B cell (primary cell): ENCODE measurements at regions not wholly inside any gene's neighbourhood (a gene's known extent, or its start where the extent isn't known, plus 50 kb on each side); places are given as distances from the start of the nearest gene placed in this dataset.

Source experiments
- ATAC-seq: fragments of 200-7000 bp; cut with Tn5 transposase; one replicate; pipeline ENCODE4 v1.10.0; 2021; ENCODE audit warnings: low read depth, mild to moderate bottlenecking, moderate number of reproducible peaks, moderate library complexity
- CTCF ChIA-PET: fragments of 350-600 bp; sonication (Branson Sonifier 250); formaldehyde crosslinking; loops from one replicate; lab custom pipeline; 2021; ENCODE audit warnings: antibody characterized with exemption, inconsistent platforms; lab: Charles Lee
- POLR2A ChIA-PET: fragments of 350-600 bp; sonication (Branson Sonifier 250); formaldehyde crosslinking; loops from one replicate; lab custom pipeline; 2021; ENCODE audit warnings: antibody characterized with exemption; lab: Charles Lee
- DNase-seq: peaks from one replicate; pipeline ENCODE4 v3.0.0; 2013
- H2AFZ ChIP-seq: 2 replicates; pipeline ENCODE4 v1.6.1; 2012; ENCODE audit warnings: mild to moderate bottlenecking, low read depth, low read length; ENCODE audit not compliant: insufficient read depth, poor library complexity, severe bottlenecking
- H3K27ac ChIP-seq, 2 donors: 1 replicate in 1 of 2; 2 replicates in 1 of 2; pipeline ENCODE4 v1.5.1; 2012 to 2013; ENCODE audit warnings: low read length in 2 of 2, mild to moderate bottlenecking in 2 of 2, moderate library complexity in 1 of 2
- H3K27me3 ChIP-seq, 4 experiments: fragments of 200-600 bp in 1 of 4; sonication (generic) in 1 of 4; replicated peaks in 1 of 4; 1 replicate in 2 of 4; 2 replicates in 2 of 4; pipeline versions ENCODE4 v1.6.1 to v1.7.0; 2013 to 2016; ENCODE audit warnings: low read length in 3 of 4, mild to moderate bottlenecking in 2 of 4, mixed read lengths in 1 of 4, moderate library complexity in 1 of 4; ENCODE audit not compliant: insufficient read depth in 4 of 4, control insufficient read depth in 3 of 4; ENCODE audit errors: control extremely low read depth in 1 of 4
- H3K36me3 ChIP-seq, 2 experiments: replicated peaks in 1 of 2; 1 replicate in 1 of 2; 2 replicates in 1 of 2; pipeline versions ENCODE4 v1.6.1 to v1.7.1; 2013; ENCODE audit warnings: low read length in 1 of 2; ENCODE audit not compliant: insufficient read depth in 2 of 2, control insufficient read depth in 1 of 2; ENCODE audit errors: control extremely low read depth in 1 of 2, extremely low read depth in 1 of 2
- H3K4me1 ChIP-seq, 2 donors: fragments of 200-600 bp in 1 of 2; sonication (generic) in 1 of 2; 1 replicate in 1 of 2; 2 replicates in 1 of 2; pipeline versions ENCODE4 v1.5.1 to v1.6.1; 2013 to 2017; ENCODE audit warnings: low read length in 2 of 2; ENCODE audit not compliant: control insufficient read depth in 2 of 2, insufficient read depth in 2 of 2
- H3K4me2 ChIP-seq: replicated peaks from 2 replicates; pipeline ENCODE3; 2012; ENCODE audit warnings: mild to moderate bottlenecking, low read depth, low read length; ENCODE audit not compliant: poor library complexity, severe bottlenecking
- H3K4me3 ChIP-seq, 5 experiments: fragments of 200-600 bp in 1 of 5; sonication (generic) in 1 of 5; 1 replicate in 3 of 5; 2 replicates in 2 of 5; pipeline versions ENCODE4 v1.5.1 to v1.7.0; 2011 to 2016; ENCODE audit warnings: low read length in 4 of 5, mild to moderate bottlenecking in 4 of 5, low read depth in 2 of 5, control low read depth in 1 of 5, moderate library complexity in 1 of 5; ENCODE audit not compliant: insufficient read depth in 1 of 5; ENCODE audit errors: control extremely low read depth in 1 of 5, extremely low read depth in 1 of 5
- H3K79me2 ChIP-seq: fragments of 200-600 bp; sonication (generic); one replicate; pipeline ENCODE4 v1.6.0; 2016; ENCODE audit warnings: low read length; ENCODE audit not compliant: control insufficient read depth, insufficient read depth
- H3K9ac ChIP-seq: fragments of 200-600 bp; sonication (generic); 2 replicates; pipeline ENCODE4 v1.6.1; 2017; ENCODE audit warnings: mild to moderate bottlenecking, low read length, moderate library complexity
- H3K9me3 ChIP-seq, 3 donors: one replicate each; pipeline versions ENCODE4 v1.6.1 to v1.7.1; 2013; ENCODE audit warnings: low read length in 2 of 3; ENCODE audit not compliant: control insufficient read depth in 2 of 3, insufficient read depth in 1 of 3; ENCODE audit errors: control extremely low read depth in 1 of 3
- H4K20me1 ChIP-seq: 2 replicates; pipeline ENCODE4 v1.6.0; 2012; ENCODE audit warnings: mild to moderate bottlenecking, low read length; ENCODE audit not compliant: insufficient read depth, control insufficient read depth, poor library complexity, severe bottlenecking
- H3K27ac Mint-ChIP-seq: one replicate; pipeline ENCODE4 v1.8.0; 2021; ENCODE audit warnings: mixed read lengths
- H3K27me3 Mint-ChIP-seq: one replicate; pipeline ENCODE4 v1.8.0; 2021; ENCODE audit warnings: mixed read lengths
- H3K4me1 Mint-ChIP-seq: one replicate; pipeline ENCODE4 v1.8.0; 2021; ENCODE audit warnings: mixed read lengths
- H3K4me3 Mint-ChIP-seq: one replicate; pipeline ENCODE4 v1.8.0; 2021; ENCODE audit warnings: mixed read lengths
- H3K9me3 Mint-ChIP-seq: one replicate; pipeline ENCODE4 v1.8.0; 2022; ENCODE audit warnings: mixed read lengths; ENCODE audit not compliant: insufficient read depth
- CTCF ChIP-seq: fragments of 200-600 bp; IDR thresholded peaks from one replicate; pipeline ENCODE4 v1.8.0; 2022; ENCODE audit warnings: antibody characterized with exemption, mild to moderate bottlenecking
- EZH2 ChIP-seq: IDR thresholded peaks from 2 replicates; pipeline ENCODE4 v1.6.1; 2012; ENCODE audit warnings: borderline replicate concordance, low read depth, mild to moderate bottlenecking, moderate library complexity, low read length; ENCODE audit not compliant: insufficient read depth, poor library complexity, severe bottlenecking
- WGBS: methylation state at CpG from one replicate; pipeline ENCODE4 v1.1.5; 2013; ENCODE audit warnings: missing lambda C conversion rate; ENCODE audit not compliant: insufficient coverage; 5-methylcytosine and 5-hydroxymethylcytosine counted together
- intact Hi-C: fragments of 100-400 bp; cut with micrococcal nuclease; formaldehyde crosslinking; loops from one replicate; pipeline ENCODE4 v1.10.0; 2022

GRCh38 chr13:105219651-105220050 lies 1315.8 kb downstream of the EFNB2 start:
- Histone ChIP-seq H3K4me2 (no peak overlapping the region), H3K79me2 (no peaks in the 10 kb centered on the region), H3K36me3 (no peaks in the 10 kb centered on the region), H3K27ac (no peak overlapping the region), H3K9me3 (no peaks in the 10 kb centered on the region), H2AFZ (no peak overlapping the region), H4K20me1 (no peaks in the 10 kb centered on the region), H3K27me3 (no peaks in the 10 kb centered on the region), H3K4me1 (no peaks in the 10 kb centered on the region), H3K9ac (no peak overlapping the region), H3K4me3 (no peak overlapping the region)
- ATAC-seq (no peak), DNase-seq (no peak)
- Mint-ChIP-seq H3K4me1 (no peaks in the 10 kb centered on the region), H3K4me3 (no peak overlapping the region), H3K9me3 (no peaks in the 10 kb centered on the region), H3K27ac (no peak overlapping the region), H3K27me3 (no peaks in the 10 kb centered on the region)
- CTCF ChIA-PET = no interaction called here
- POLR2A ChIA-PET = no interaction called here
- no CpG with 5 or more reads among the region's 1 CpG for WGBS
- no peak for TF ChIP-seq EZH2
- TF ChIP-seq CTCF = no peak
- intact Hi-C loops = no loop called here

GRCh38 chr13:105213512-105213911 lies 1322.0 kb downstream of the EFNB2 start:
- Histone ChIP-seq H3K4me3 (no peak overlapping the region), H3K27me3 (no peaks in the 10 kb centered on the region), H3K9ac (no peak overlapping the region), H2AFZ (no peak overlapping the region), H3K4me2 (no peak overlapping the region), H3K9me3 (no peaks in the 10 kb centered on the region), H3K27ac (no peak overlapping the region), H3K79me2 (no peaks in the 10 kb centered on the region), H3K36me3 (no peaks in the 10 kb centered on the region), H4K20me1 (no peaks in the 10 kb centered on the region), H3K4me1 (no peaks in the 10 kb centered on the region)
- TF ChIP-seq EZH2 = no peak
- no peak for TF ChIP-seq CTCF
- no peak overlapping the region for H3K4me3 Mint-ChIP-seq
- POLR2A ChIA-PET = no interaction called here
- DNase-seq (no peak), ATAC-seq (no peak)
- no peaks in the 10 kb centered on the region for H3K9me3 Mint-ChIP-seq
- intact Hi-C loops = no loop called here
- H3K27me3 Mint-ChIP-seq = no peaks in the 10 kb centered on the region
- H3K27ac Mint-ChIP-seq = no peak overlapping the region
- no peaks in the 10 kb centered on the region for H3K4me1 Mint-ChIP-seq
- 100% methylated on average over 1 of the region's 3 CpGs for WGBS
- CTCF ChIA-PET = no interaction called here
